ENCODE measurements at regions not wholly inside any gene's neighbourhood (a gene's known extent, or its start where the extent isn't known, plus 50 kb on each side); places are given as distances from the start of the nearest gene placed in this dataset.

DNA sequence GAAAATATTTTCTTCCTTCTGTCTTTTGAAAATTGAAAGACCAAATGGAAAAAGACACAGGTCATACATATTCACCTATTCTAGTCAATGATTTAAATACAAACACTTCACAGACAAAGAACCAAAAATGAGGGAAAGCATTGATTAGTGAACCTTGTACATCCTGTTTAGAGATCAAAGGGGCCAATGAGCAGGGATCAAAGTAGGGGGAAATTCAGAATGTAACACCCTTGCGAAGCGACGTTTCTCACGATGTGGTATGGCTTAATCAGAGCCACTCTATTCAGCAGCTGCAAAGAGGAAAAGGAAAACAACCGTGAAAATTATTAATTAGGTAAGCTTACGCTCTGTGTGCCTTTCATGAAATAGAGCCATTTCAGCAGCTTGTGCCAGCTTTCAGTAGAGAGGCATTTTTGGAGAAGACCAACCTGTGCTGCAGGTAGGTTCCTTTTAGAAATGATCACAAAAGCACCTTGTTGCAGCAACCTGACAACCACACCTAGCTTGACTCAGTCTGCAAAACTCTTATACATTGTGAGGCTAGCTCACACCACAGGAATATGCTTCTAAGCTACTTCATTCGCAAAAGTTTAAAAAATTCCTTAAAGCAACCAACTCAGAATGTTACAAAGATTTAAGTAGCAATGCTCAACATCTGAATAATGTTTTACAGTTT is 78.0 kb downstream of the DKK1 start:
- no peak overlapping the region for H3K4me3 ChIP-seq (replicated peaks in 1 of 3; ENCODE audit: insufficient read depth in 1 of 3, low read depth in 1 of 3, low read length in 3 of 3)
- H3K27me3 ChIP-seq (ENCODE audit: control insufficient read depth in 2 of 2, insufficient read depth in 2 of 2, low read length in 2 of 2) = no peaks in the 10 kb centered on the region
- no peaks in the 10 kb centered on the region for H3K9me1 ChIP-seq (replicated peaks; ENCODE audit: control insufficient read depth, extremely low read depth, insufficient read depth, low read length)
- FAIRE-seq = no peak
- dilution Hi-C loops (cut with MboI; ENCODE audit: extremely low pct_ligation_motif_present, low sequenced_read_pairs) = no loop called here
- no peaks in the 10 kb centered on the region for H3K79me2 ChIP-seq (ENCODE audit: control insufficient read depth, insufficient read depth, low read length)
- intact Hi-C loops (cut with micrococcal nuclease) = no loop called here
- no peaks in the 10 kb centered on the region for H3K9me3 ChIP-seq (replicated peaks; ENCODE audit: control insufficient read depth, insufficient read depth, low read length)
- no peaks in the 10 kb centered on the region for H4K20me1 ChIP-seq (replicated peaks; ENCODE audit: control insufficient read depth, extremely low read depth, insufficient read depth, low read length)
- no peak for TF ChIP-seq FOS (IDR thresholded peaks at IDR 0.05; ENCODE audit: borderline replicate concordance, insufficient read depth, low read length)
- TF ChIP-seq POLR2A (IDR thresholded peaks at IDR 0.05; ENCODE audit: low read depth, low read length) = no peak
- TF ChIP-seq JUN (IDR thresholded peaks at IDR 0.05; ENCODE audit: borderline replicate concordance, insufficient read depth, insufficient read length, low read depth) = no peak
- TF ChIP-seq, protein P1, sequence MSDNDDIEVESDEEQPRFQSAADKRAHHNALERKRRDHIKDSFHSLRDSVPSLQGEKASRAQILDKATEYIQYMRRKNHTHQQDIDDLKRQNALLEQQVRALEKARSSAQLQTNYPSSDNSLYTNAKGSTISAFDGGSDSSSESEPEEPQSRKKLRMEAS (IDR thresholded peaks at IDR 0.05; ENCODE audit: insufficient read depth, insufficient read length) = no peak
- TF ChIP-seq GATA2 (IDR thresholded peaks at IDR 0.05; ENCODE audit: insufficient read depth, insufficient read length, low read depth, low read length) = no peak
- TF ChIP-seq, protein P2, sequence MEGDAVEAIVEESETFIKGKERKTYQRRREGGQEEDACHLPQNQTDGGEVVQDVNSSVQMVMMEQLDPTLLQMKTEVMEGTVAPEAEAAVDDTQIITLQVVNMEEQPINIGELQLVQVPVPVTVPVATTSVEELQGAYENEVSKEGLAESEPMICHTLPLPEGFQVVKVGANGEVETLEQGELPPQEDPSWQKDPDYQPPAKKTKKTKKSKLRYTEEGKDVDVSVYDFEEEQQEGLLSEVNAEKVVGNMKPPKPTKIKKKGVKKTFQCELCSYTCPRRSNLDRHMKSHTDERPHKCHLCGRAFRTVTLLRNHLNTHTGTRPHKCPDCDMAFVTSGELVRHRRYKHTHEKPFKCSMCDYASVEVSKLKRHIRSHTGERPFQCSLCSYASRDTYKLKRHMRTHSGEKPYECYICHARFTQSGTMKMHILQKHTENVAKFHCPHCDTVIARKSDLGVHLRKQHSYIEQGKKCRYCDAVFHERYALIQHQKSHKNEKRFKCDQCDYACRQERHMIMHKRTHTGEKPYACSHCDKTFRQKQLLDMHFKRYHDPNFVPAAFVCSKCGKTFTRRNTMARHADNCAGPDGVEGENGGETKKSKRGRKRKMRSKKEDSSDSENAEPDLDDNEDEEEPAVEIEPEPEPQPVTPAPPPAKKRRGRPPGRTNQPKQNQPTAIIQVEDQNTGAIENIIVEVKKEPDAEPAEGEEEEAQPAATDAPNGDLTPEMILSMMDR (IDR thresholded peaks at IDR 0.05; ENCODE audit: extremely low read depth in 1 of 2, insufficient read depth in 1 of 2, low read depth in 1 of 2, low read length in 2 of 2) = no peak
- TF ChIP-seq MYC (IDR thresholded peaks at IDR 0.05; ENCODE audit: low read depth, low read length) = no peak
- no peak for TF ChIP-seq POLR2AphosphoS5 (IDR thresholded peaks at IDR 0.05; ENCODE audit: insufficient read depth, low read depth, low read length)
- TF ChIP-seq EZH2 (IDR thresholded peaks at IDR 0.05; ENCODE audit: borderline replicate concordance, low read depth, low read length, severe bottlenecking) = no peak
- H2AFZ ChIP-seq (ENCODE audit: low read depth, low read length) = no peak overlapping the region
- no peak overlapping the region for H3K27ac ChIP-seq (ENCODE audit: insufficient read depth, low read depth, low read length)
- no peak for DNase-seq (ENCODE audit: low read depth, low spot score)
- no peaks in the 10 kb centered on the region for H3K36me3 ChIP-seq (ENCODE audit: control insufficient read depth in 2 of 2, extremely low read depth in 1 of 2, insufficient read depth in 2 of 2, low read length in 2 of 2)
- BruUV-seq (replicated peaks) = no TSS peak
- H3K4me2 ChIP-seq (ENCODE audit: insufficient read depth, low read length) = no peak overlapping the region
- POLR2A ChIA-PET = no interaction called here
- no peak overlapping the region for H3K9ac ChIP-seq (replicated peaks; ENCODE audit: extremely low read depth, insufficient read depth, low read length)
- peaks cover 9% of the 10 kb centered on the region for H3K4me1 ChIP-seq (ENCODE audit: control insufficient read depth, extremely low read depth, insufficient read depth, low read length)
- CTCF ChIA-PET = interaction anchor here (0.7 to 1.4 kb wide), 3 partner anchors 36 to 387 kb away, joined by 3 to 6 read pairs (median 3); partner anchors contain the start of gene DKK1
